ENCODE measurements at regions not wholly inside any gene's neighbourhood (a gene's known extent, or its start where the extent isn't known, plus 50 kb on each side); places are given as distances from the start of the nearest gene placed in this dataset.

DNA sequence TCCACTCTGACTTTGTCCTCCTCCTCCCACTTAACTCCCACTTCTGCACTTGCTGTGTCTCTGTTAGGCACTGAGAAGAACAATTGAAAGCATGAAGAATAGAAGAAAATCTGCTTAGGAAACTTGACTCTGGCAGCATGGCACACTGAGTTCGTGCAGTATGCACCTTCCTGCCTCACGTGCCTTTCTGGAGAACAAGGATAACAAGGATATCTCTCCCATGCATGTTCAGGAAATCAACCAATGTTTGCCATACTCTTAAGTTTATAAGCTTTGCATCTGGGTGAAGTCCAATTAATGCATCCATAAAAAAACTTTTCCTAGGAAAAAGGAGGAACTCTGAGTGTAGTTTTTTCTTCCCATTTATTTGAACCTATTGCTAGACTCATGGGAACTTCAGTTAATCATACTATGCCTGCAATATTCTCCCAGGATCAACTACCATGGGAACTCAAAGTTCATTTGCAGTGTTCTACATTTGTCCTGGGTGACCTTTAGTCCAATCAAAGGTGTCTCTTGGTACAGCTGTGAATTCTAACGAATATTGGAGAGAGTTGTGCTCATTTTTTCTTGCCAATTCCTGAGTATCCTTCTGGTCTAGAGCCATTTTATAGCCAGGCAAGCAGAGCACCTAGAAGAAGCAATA, 227.0 kb downstream of the ENC1 start:
- Histone ChIP-seq H3K36me3 (ENCODE audit: control insufficient read depth, insufficient read depth, low read length) (no peaks in the 10 kb centered on the region), H3K4me3 (ENCODE audit: low read depth, low read length) (no peak overlapping the region), H3K27me3 (ENCODE audit: control insufficient read depth, insufficient read depth, low read length) (no peaks in the 10 kb centered on the region)
- TF ChIP-seq, protein P1, sequence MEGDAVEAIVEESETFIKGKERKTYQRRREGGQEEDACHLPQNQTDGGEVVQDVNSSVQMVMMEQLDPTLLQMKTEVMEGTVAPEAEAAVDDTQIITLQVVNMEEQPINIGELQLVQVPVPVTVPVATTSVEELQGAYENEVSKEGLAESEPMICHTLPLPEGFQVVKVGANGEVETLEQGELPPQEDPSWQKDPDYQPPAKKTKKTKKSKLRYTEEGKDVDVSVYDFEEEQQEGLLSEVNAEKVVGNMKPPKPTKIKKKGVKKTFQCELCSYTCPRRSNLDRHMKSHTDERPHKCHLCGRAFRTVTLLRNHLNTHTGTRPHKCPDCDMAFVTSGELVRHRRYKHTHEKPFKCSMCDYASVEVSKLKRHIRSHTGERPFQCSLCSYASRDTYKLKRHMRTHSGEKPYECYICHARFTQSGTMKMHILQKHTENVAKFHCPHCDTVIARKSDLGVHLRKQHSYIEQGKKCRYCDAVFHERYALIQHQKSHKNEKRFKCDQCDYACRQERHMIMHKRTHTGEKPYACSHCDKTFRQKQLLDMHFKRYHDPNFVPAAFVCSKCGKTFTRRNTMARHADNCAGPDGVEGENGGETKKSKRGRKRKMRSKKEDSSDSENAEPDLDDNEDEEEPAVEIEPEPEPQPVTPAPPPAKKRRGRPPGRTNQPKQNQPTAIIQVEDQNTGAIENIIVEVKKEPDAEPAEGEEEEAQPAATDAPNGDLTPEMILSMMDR (IDR thresholded peaks at IDR 0.05; ENCODE audit: insufficient read depth, low read length, poor library complexity, severe bottlenecking), result no peak
- no peak for DNase-seq (ENCODE audit: low read depth)

DNA sequence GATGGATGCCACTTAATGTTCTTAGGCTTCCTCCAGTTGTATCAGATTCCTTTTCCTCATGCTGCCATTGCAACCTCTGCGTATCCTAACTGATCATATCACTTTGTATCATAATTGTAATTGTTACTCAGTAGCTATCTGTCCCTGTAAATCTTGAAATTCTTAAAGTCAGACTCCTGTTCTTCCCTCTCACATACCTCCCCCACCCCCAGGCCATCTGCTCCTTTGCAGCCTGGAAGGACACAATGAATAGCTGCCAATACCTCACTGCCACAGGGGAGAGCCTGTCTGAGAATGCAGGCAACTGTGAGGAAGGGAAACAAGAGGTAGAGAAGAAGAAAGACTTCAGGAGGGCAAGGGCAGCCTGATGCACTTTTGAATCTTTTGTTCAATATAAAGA, 228.5 kb downstream of the ENC1 start:
- no peaks in the 10 kb centered on the region for H3K36me3 ChIP-seq (ENCODE audit: control insufficient read depth, insufficient read depth, low read length)
- TF ChIP-seq, protein P1 (IDR thresholded peaks at IDR 0.05; ENCODE audit: insufficient read depth, low read length, poor library complexity, severe bottlenecking), result no peak
- no peak for DNase-seq (ENCODE audit: low read depth)
- H3K27me3 ChIP-seq (ENCODE audit: control insufficient read depth, insufficient read depth, low read length), result no peaks in the 10 kb centered on the region
- no peak overlapping the region for H3K4me3 ChIP-seq (ENCODE audit: low read depth, low read length)

DNA sequence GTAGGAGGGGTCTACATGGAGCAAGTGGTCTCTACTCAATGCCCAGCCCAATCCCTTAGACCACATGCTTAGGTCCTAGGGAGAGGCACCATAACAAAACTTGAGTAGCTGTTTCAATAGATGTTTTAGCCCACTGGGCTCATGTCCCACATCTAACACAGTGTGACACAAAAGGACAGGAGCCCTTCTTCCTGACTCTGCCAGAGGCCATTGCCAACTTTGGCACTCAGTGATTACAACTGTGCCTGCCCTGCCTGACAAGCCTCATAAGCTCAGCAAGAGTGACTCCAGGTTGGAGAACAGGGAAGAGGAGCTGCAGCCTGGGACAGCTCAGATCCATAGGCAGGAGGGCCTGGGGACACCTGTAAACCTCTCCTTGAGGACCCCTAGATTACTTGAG, 230.8 kb downstream of the ENC1 start:
- TF ChIP-seq, protein P1 (IDR thresholded peaks at IDR 0.05; ENCODE audit: insufficient read depth, low read length, poor library complexity, severe bottlenecking), result no peak
- no peak overlapping the region for H3K4me3 ChIP-seq (ENCODE audit: low read depth, low read length)
- DNase-seq (ENCODE audit: low read depth), result no peak
- H3K36me3 ChIP-seq (ENCODE audit: control insufficient read depth, insufficient read depth, low read length), result no peaks in the 10 kb centered on the region
- no peaks in the 10 kb centered on the region for H3K27me3 ChIP-seq (ENCODE audit: control insufficient read depth, insufficient read depth, low read length)

DNA sequence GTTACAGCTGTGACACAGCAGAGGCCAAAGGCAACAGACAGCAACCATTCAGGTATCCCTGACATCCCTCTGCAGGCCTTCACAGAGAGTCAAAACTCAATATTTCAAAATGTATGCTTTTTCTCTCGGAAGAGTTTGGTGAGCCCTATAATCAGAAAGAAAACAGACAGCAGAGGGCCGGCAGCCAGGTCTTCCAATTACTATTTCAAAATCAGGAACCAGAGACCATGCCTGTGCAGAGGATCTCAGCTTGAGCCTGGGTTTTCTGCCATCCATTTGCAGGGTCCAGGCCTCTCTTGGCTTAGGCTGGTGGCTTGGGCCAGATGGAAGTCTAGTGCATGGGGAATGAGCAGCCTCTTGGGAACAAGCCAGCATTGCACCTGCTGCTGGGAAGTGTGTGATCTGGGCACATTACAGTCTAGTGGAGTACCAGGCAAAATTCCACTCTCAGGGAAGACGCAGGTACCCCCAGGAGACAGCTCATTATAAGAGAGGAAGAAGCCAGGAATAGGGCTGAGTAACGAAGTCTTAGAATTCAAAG, 231.3 kb downstream of the ENC1 start:
- H3K36me3 ChIP-seq (ENCODE audit: control insufficient read depth, insufficient read depth, low read length), result no peaks in the 10 kb centered on the region
- DNase-seq (ENCODE audit: low read depth), result no peak
- H3K27me3 ChIP-seq (ENCODE audit: control insufficient read depth, insufficient read depth, low read length), result no peaks in the 10 kb centered on the region
- H3K4me3 ChIP-seq (ENCODE audit: low read depth, low read length), result no peak overlapping the region
- TF ChIP-seq, protein P1 (IDR thresholded peaks at IDR 0.05; ENCODE audit: insufficient read depth, low read length, poor library complexity, severe bottlenecking), result no peak

DNA sequence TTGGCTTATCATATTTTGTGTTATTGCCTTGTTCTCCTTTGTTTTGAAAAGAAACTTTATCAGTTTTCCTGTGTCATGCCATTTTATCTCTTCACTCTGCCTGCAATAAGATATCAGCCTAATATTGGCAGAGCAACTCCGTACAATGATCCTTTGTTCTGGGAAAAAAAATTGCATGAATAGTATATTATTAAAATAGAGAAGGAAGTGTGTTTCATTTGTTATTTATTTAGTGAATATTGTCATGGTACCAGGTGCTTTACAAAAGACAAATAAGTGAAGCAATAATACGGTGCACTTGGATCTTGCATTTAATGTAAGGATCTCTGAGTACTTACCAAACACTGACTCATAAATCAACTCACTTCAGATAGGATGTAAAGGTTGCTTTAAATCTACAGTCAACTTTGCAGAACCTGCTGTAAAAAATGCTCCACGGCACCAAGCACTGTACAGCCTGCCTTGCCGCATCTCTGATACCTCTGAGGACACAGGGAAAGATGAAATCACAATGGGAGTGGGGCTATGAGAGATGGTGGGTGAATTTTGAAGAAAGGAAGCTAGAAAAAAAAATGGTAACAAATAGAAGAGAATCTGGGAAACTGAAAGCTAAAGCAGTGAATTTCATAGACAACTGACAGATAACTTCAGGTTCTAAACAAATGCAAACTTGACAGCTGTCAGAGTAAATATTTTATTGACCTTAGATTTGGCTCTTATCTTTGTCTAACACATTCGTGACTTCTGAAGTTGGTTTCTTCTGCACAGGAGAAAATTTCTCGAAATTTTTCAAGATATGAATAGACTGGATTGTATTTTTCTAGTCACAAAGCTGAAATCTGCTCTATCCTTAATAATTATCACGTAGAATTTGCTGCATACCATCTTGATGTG, 232.1 kb downstream of the ENC1 start:
- DNase-seq (ENCODE audit: low read depth), result no peak
- H3K27me3 ChIP-seq (ENCODE audit: control insufficient read depth, insufficient read depth, low read length), result no peaks in the 10 kb centered on the region
- H3K4me3 ChIP-seq (ENCODE audit: low read depth, low read length), result no peak overlapping the region
- H3K36me3 ChIP-seq (ENCODE audit: control insufficient read depth, insufficient read depth, low read length), result no peaks in the 10 kb centered on the region
- TF ChIP-seq, protein P1 (IDR thresholded peaks at IDR 0.05; ENCODE audit: insufficient read depth, low read length, poor library complexity, severe bottlenecking), result no peak
